ENCODE measurements at regions not wholly inside any gene's neighbourhood (a gene's known extent, or its start where the extent isn't known, plus 50 kb on each side); places are given as distances from the start of the nearest gene placed in this dataset.

DNA sequence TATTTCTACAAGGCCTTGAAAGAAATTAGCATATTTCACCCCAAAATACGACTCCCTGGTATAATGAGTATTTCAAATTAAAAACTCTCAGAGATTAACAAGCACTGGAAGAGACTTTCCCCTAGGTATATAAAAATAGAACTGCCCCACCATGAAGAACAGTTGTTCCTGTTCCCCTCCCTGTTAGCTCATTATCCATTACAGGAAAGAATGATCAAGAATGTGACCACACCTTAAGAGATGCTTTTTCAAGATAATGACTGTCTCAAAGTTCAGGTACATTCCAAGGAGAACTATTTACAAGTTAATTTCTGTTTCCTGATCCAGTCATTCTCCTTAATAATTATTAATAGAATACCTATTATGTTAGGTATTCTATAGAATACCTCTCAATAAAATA lies 1220.6 kb upstream of the CDH2 start:
- no peak for DNase-seq (ENCODE audit: low spot score in 2 of 2)
- H3K4me1 ChIP-seq: no peaks in the 10 kb centered on the region
- 55% methylated on average over 1 of the region's 1 CpG for WGBS

DNA sequence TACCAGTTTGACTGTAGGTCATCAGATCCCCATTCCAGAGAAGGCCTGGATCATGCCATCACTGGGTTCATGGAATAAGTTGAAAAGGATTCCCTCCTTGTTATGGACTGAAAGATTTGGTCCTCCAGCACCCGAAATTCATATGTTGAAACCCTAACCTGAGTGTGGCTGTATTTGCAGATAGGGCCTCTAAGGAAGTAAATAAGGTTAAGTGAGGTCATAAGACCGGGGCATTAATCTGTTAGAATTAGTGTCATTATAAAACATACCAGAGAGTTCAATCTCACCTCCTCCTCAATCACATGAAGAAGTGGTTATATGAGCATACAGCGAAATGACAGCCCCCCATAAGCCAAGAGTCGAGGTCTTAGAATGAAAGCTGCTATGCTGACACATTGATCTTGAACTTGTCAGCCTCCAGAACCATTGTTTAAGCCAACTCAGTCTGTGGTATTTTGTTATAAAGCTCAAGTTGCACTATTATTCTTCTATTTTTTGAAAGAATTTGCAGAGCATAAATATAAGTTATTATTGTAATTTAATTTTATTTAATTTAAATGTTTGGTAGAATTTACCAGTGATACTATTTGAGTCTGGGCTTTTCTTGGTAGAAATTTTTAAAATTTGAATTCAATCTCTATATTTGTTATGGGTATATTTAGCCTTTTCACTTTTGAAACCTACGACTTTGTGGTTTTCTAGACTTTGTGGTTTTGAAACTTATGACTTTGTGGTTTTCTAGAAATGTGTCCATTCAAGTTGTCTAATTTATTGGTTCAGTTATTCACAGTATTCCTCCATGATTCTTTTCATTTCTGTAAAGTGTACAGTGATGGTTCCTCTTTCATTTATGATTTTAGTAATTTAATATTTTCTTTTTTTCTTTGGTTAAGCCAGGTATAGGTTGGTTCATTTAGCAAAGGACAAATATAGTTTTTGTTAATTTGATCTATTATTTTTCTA lies 1206.7 kb upstream of the CDH2 start:
- no peak overlapping the region for H3K4me3 ChIP-seq
- H3K4me1 ChIP-seq: no peaks in the 10 kb centered on the region
- DNase-seq (ENCODE audit: low spot score in 2 of 2): no peak
- no peaks in the 10 kb centered on the region for H3K27me3 ChIP-seq
- WGBS: 68% methylated on average over 5 of the region's 5 CpGs
- H3K36me3 ChIP-seq: no peaks in the 10 kb centered on the region
- H3K9me3 ChIP-seq: no peaks in the 10 kb centered on the region
- no peak overlapping the region for H3K27ac ChIP-seq
- no peak for TF ChIP-seq POLR2A (IDR thresholded peaks at IDR 0.05)
- TF ChIP-seq POLR2AphosphoS5 (IDR thresholded peaks at IDR 0.05): no peak
- TF ChIP-seq EP300 (IDR thresholded peaks at IDR 0.05): no peak
- TF ChIP-seq, protein P1, sequence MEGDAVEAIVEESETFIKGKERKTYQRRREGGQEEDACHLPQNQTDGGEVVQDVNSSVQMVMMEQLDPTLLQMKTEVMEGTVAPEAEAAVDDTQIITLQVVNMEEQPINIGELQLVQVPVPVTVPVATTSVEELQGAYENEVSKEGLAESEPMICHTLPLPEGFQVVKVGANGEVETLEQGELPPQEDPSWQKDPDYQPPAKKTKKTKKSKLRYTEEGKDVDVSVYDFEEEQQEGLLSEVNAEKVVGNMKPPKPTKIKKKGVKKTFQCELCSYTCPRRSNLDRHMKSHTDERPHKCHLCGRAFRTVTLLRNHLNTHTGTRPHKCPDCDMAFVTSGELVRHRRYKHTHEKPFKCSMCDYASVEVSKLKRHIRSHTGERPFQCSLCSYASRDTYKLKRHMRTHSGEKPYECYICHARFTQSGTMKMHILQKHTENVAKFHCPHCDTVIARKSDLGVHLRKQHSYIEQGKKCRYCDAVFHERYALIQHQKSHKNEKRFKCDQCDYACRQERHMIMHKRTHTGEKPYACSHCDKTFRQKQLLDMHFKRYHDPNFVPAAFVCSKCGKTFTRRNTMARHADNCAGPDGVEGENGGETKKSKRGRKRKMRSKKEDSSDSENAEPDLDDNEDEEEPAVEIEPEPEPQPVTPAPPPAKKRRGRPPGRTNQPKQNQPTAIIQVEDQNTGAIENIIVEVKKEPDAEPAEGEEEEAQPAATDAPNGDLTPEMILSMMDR (IDR thresholded peaks at IDR 0.05): no peak

More for the DNA sequence above, 1220.6 kb upstream of the CDH2 start:
- Histone ChIP-seq H3K27ac (no peak overlapping the region), H3K4me3 (no peak overlapping the region), H3K36me3 (no peaks in the 10 kb centered on the region), H3K27me3 (no peaks in the 10 kb centered on the region), H3K9me3 (no peaks in the 10 kb centered on the region)
- TF ChIP-seq, protein P1 (IDR thresholded peaks at IDR 0.05): no peak
- TF ChIP-seq POLR2AphosphoS5 (IDR thresholded peaks at IDR 0.05) (no peak), EP300 (IDR thresholded peaks at IDR 0.05) (no peak), POLR2A (IDR thresholded peaks at IDR 0.05) (no peak)

GRCh38 chr18:29378651-29379136 lies 1201.8 kb upstream of the CDH2 start:
- Histone ChIP-seq H3K4me3 (no peak overlapping the region), H3K27me3 (no peaks in the 10 kb centered on the region), H3K4me1 (no peaks in the 10 kb centered on the region), H3K9me3 (no peaks in the 10 kb centered on the region), H3K36me3 (no peaks in the 10 kb centered on the region), H3K27ac (no peak overlapping the region)
- 65% methylated on average over 3 of the region's 3 CpGs for WGBS
- no peak for DNase-seq (ENCODE audit: low spot score in 2 of 2)
- TF ChIP-seq, protein P1 (IDR thresholded peaks at IDR 0.05): no peak
- no peak for TF ChIP-seq POLR2AphosphoS5 (IDR thresholded peaks at IDR 0.05)
- no peak for TF ChIP-seq EP300 (IDR thresholded peaks at IDR 0.05)
- no peak for TF ChIP-seq POLR2A (IDR thresholded peaks at IDR 0.05)

DNA sequence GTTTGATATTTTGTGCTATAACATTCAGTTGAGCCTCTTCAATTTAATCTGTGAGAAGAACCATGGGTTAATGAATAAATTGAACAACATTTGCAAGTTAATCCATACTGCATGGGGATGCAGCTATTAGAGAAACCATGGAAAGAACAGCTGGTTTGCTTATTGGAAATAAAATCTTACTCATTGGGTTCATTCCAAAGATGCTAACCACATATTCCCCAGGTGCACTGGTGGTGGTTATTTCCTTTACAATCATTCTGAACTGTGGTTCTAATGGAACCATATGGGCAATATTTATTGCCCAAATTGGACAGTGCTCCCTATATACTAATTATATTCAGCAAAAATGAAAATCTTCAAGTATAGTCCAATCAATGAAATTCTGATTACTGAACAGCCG lies 1200.4 kb upstream of the CDH2 start:
- TF ChIP-seq POLR2A (IDR thresholded peaks at IDR 0.05): no peak
- TF ChIP-seq, protein P1 (IDR thresholded peaks at IDR 0.05): no peak
- TF ChIP-seq POLR2AphosphoS5 (IDR thresholded peaks at IDR 0.05): no peak
- no peak for TF ChIP-seq EP300 (IDR thresholded peaks at IDR 0.05)
- no peak overlapping the region for H3K27ac ChIP-seq
- no peak for DNase-seq (ENCODE audit: low spot score in 2 of 2)
- no peaks in the 10 kb centered on the region for H3K4me1 ChIP-seq
- 93% methylated on average over 1 of the region's 1 CpG for WGBS
- H3K27me3 ChIP-seq: no peaks in the 10 kb centered on the region
- H3K4me3 ChIP-seq: no peak overlapping the region
- no peaks in the 10 kb centered on the region for H3K36me3 ChIP-seq
- H3K9me3 ChIP-seq: no peaks in the 10 kb centered on the region

- TF ChIP-seq POLR2A (IDR thresholded peaks at IDR 0.05): no peak
- TF ChIP-seq, protein P1 (IDR thresholded peaks at IDR 0.05): no peak
- no peak for TF ChIP-seq POLR2AphosphoS5 (IDR thresholded peaks at IDR 0.05)
- no peak for TF ChIP-seq EP300 (IDR thresholded peaks at IDR 0.05)
- WGBS: 79% methylated on average over 2 of the region's 2 CpGs
These were observed 1196.1 kb upstream of the CDH2 start for GRCh38 chr18:29373000-29373399.

More at GRCh38 chr18:29373000-29373399, 1196.1 kb upstream of the CDH2 start:
- H3K36me3 ChIP-seq: no peaks in the 10 kb centered on the region
- no peak overlapping the region for H3K27ac ChIP-seq
- H3K4me1 ChIP-seq: no peaks in the 10 kb centered on the region
- H3K9me3 ChIP-seq: no peaks in the 10 kb centered on the region
- H3K4me3 ChIP-seq: no peak overlapping the region
- no peaks in the 10 kb centered on the region for H3K27me3 ChIP-seq
- DNase-seq (ENCODE audit: low spot score in 2 of 2): no peak
